DND-41 (cell line): ENCODE measurements at regions not wholly inside any gene's neighbourhood (a gene's known extent, or its start where the extent isn't known, plus 50 kb on each side); places are given as distances from the start of the nearest gene placed in this dataset.

ENCODE experiments used
- ATAC-seq: fragments of 200-7000 bp; cut with Tn5 transposase; 3 replicates; pipeline ENCODE4 v1.9.1; 2021; ENCODE audit warnings: low read depth; ENCODE audit not compliant: insufficient read depth
- DNase-seq: peaks from one replicate; pipeline ENCODE4 v3.0.0-alpha.2; 2020
- H2AFZ ChIP-seq: 2 replicates; pipeline ENCODE4 v1.6.0; 2012; ENCODE audit warnings: low read depth, low read length
- H3K27ac ChIP-seq: 2 replicates; pipeline ENCODE4 v1.5.1; 2012; ENCODE audit warnings: low read length, inconsistent platforms
- H3K27me3 ChIP-seq: fragments of 200-600 bp; sonication (generic); 2 replicates; pipeline ENCODE4 v1.6.0; 2012; ENCODE audit warnings: low read length, mild to moderate bottlenecking, inconsistent platforms; ENCODE audit not compliant: insufficient read depth, poor library complexity
- H3K36me3 ChIP-seq: 2 replicates; pipeline ENCODE4 v1.5.1; 2012; ENCODE audit warnings: low read length, inconsistent platforms; ENCODE audit not compliant: insufficient read depth
- H3K4me1 ChIP-seq: 2 replicates; pipeline ENCODE4 v1.5.1; 2012; ENCODE audit warnings: mild to moderate bottlenecking, low read length; ENCODE audit not compliant: insufficient read depth
- H3K4me2 ChIP-seq: 2 replicates; pipeline ENCODE4 v1.6.0; 2012; ENCODE audit warnings: mild to moderate bottlenecking, moderate library complexity, low read length, inconsistent platforms; ENCODE audit not compliant: insufficient read depth
- H3K4me3 ChIP-seq, 2 experiments: fragments of 200-600 bp in 1 of 2; shearing (Covaris generic) in 1 of 2; 2 replicates each; pipeline ENCODE4 v1.5.1; 2012 to 2016; ENCODE audit warnings: inconsistent platforms in 2 of 2, low read length in 2 of 2, mild to moderate bottlenecking in 2 of 2, low read depth in 1 of 2, moderate library complexity in 1 of 2
- H3K79me2 ChIP-seq: 2 replicates; pipeline ENCODE4 v1.6.0; 2012; ENCODE audit warnings: low read length, inconsistent platforms; ENCODE audit not compliant: insufficient read depth
- H3K9ac ChIP-seq: 2 replicates; pipeline ENCODE4 v1.6.0; 2012; ENCODE audit warnings: low read depth, mild to moderate bottlenecking, inconsistent platforms, low read length, moderate library complexity
- H3K9me3 ChIP-seq: 2 replicates; pipeline ENCODE4 v1.5.1; 2012; ENCODE audit warnings: low read length, moderate library complexity, mild to moderate bottlenecking, inconsistent platforms; ENCODE audit not compliant: insufficient read depth, severe bottlenecking
- H4K20me1 ChIP-seq: 2 replicates; pipeline ENCODE4 v1.6.0; 2012; ENCODE audit warnings: low read length; ENCODE audit not compliant: insufficient read depth
- EZH2 ChIP-seq: IDR thresholded peaks from 3 replicates; pipeline ENCODE4 v1.6.1; 2012; ENCODE audit warnings: borderline replicate concordance, low read depth, mild to moderate bottlenecking, moderate library complexity, low read length, inconsistent platforms; ENCODE audit not compliant: severe bottlenecking
- TF ChIP-seq, protein P1 (sequence below): IDR thresholded peaks from 2 replicates; pipeline ENCODE4 v1.5.1; 2012; ENCODE audit warnings: borderline replicate concordance, low read length, moderate library complexity, mild to moderate bottlenecking; ENCODE audit not compliant: poor library complexity, severe bottlenecking; ENCODE audit errors: extremely low read depth

DNA sequence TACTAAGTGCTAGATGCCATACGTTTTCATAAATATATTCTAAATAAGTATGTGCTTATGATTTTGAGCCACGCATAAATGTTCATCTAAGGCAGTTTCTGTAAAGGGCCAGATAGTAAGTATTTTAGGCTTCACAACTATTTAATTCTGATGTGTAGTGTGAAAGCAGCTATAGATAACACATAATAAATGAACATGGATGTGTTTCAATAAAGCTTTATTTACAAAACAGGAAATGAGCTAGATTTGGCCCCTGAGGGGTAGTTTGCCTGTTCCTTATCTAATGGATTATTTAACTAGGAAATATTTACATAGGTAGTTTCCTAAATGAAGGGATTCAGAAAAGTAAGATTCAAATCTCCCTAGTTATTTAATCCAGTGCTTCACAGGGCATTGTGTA, 557.6 kb upstream of the PKN2 start:
- Histone ChIP-seq H3K79me2 (no peaks in the 10 kb centered on the region), H3K27me3 (no peaks in the 10 kb centered on the region), H4K20me1 (no peaks in the 10 kb centered on the region), H3K4me1 (no peaks in the 10 kb centered on the region), H3K27ac (no peak overlapping the region), H3K9ac (no peak overlapping the region), H3K4me2 (no peak overlapping the region), H3K4me3 (no peak overlapping the region), H3K9me3 (no peaks in the 10 kb centered on the region), H2AFZ (no peak overlapping the region), H3K36me3 (no peaks in the 10 kb centered on the region)
- ATAC-seq: no peak
- DNase-seq: no peak
- TF ChIP-seq, protein P1, sequence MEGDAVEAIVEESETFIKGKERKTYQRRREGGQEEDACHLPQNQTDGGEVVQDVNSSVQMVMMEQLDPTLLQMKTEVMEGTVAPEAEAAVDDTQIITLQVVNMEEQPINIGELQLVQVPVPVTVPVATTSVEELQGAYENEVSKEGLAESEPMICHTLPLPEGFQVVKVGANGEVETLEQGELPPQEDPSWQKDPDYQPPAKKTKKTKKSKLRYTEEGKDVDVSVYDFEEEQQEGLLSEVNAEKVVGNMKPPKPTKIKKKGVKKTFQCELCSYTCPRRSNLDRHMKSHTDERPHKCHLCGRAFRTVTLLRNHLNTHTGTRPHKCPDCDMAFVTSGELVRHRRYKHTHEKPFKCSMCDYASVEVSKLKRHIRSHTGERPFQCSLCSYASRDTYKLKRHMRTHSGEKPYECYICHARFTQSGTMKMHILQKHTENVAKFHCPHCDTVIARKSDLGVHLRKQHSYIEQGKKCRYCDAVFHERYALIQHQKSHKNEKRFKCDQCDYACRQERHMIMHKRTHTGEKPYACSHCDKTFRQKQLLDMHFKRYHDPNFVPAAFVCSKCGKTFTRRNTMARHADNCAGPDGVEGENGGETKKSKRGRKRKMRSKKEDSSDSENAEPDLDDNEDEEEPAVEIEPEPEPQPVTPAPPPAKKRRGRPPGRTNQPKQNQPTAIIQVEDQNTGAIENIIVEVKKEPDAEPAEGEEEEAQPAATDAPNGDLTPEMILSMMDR: no peak
- TF ChIP-seq EZH2: no peak

GRCh38 chr1:88133991-88134390, 550.1 kb upstream of the PKN2 start:
- ATAC-seq (no peak), DNase-seq (no peak)
- Histone ChIP-seq H3K9ac (no peak overlapping the region), H3K4me2 (no peak overlapping the region), H3K9me3 (no peaks in the 10 kb centered on the region), H3K27me3 (peaks cover 7% of the 10 kb centered on the region), H4K20me1 (no peaks in the 10 kb centered on the region), H2AFZ (no peak overlapping the region), H3K36me3 (no peaks in the 10 kb centered on the region), H3K4me3 (no peak overlapping the region), H3K79me2 (no peaks in the 10 kb centered on the region), H3K27ac (no peak overlapping the region), H3K4me1 (no peaks in the 10 kb centered on the region)
- no peak for TF ChIP-seq EZH2
- TF ChIP-seq, protein P1: no peak

DNA sequence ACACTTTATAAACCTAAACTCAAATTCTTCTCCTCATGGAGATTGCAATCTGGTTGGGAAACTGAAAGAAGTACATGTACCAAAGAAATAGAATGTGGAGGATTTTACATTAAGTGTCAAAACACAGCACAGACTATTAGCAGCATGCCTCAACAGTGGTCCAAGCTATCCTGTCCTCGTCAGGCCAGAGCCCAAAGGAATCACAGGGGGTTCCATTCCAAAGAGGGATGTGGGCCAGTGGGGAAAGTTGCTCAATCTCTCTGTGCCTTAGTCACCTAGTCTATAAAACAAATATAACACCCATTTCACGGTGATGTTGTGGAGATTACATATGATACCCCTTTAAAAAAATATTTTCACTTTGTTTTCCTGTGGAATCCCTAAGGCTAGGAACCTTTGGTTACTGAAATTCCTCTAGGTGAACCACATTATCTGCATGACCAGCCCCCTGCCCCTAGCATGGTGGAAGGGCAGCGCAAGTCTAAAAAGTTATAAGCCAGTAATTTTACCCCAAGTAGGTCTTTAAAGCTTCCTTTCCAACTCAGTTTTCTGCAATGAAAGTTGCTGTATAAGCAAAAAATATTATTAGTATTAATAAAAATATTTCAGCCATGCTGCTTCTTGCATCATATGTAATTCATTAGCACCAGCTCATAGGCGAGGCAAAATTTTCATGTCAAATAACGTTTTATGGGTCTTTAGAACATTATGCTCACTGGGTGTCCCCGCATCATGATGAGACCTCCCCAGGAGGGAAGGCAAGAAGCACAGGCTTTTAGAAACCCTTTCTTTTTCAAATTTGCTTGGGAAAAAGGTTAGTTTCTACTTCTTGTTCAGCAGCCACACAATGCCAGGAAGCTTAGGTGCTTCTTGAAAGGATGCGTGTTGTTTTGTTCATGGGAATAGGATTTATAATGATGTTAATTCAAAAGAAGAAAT, 548.8 kb upstream of the PKN2 start:
- Histone ChIP-seq H3K9ac (no peak overlapping the region), H3K27ac (no peak overlapping the region), H2AFZ (no peak overlapping the region)

More for the DNA sequence above, 548.8 kb upstream of the PKN2 start:
- no peaks in the 10 kb centered on the region for H4K20me1 ChIP-seq
- DNase-seq: no peak
- no peak for ATAC-seq
- H3K79me2 ChIP-seq: no peaks in the 10 kb centered on the region
- H3K4me2 ChIP-seq: no peak overlapping the region
- TF ChIP-seq, protein P1: no peak
- no peak for TF ChIP-seq EZH2
- no peaks in the 10 kb centered on the region for H3K4me1 ChIP-seq
- no peaks in the 10 kb centered on the region for H3K9me3 ChIP-seq
- no peak overlapping the region for H3K4me3 ChIP-seq
- H3K27me3 ChIP-seq: peaks cover 7% of the 10 kb centered on the region
- no peaks in the 10 kb centered on the region for H3K36me3 ChIP-seq
